Dermis microvascular lymphatic vessel endothelial cell (primary cell): ENCODE measurements at regions not wholly inside any gene's neighbourhood (a gene's known extent, or its start where the extent isn't known, plus 50 kb on each side); places are given as distances from the start of the nearest gene placed in this dataset.
"Not testable (repeated sequence)": the region's sequence is repeated elsewhere in the genome, so short reads cannot be mapped to it uniquely, and the experiment has no call there.

Experiments used
- DNase-seq, 2 donors: peaks; one replicate each; pipeline versions ENCODE4 v3.0.0 to v3.0.0-alpha.2; 2010; ENCODE audit warnings: low read depth in 2 of 2

- not testable (repeated sequence) for DNase-seq
Observed at GRCh38 chr12:124218650-124219049, 76.2 kb upstream of the RFLNA start.

DNA sequence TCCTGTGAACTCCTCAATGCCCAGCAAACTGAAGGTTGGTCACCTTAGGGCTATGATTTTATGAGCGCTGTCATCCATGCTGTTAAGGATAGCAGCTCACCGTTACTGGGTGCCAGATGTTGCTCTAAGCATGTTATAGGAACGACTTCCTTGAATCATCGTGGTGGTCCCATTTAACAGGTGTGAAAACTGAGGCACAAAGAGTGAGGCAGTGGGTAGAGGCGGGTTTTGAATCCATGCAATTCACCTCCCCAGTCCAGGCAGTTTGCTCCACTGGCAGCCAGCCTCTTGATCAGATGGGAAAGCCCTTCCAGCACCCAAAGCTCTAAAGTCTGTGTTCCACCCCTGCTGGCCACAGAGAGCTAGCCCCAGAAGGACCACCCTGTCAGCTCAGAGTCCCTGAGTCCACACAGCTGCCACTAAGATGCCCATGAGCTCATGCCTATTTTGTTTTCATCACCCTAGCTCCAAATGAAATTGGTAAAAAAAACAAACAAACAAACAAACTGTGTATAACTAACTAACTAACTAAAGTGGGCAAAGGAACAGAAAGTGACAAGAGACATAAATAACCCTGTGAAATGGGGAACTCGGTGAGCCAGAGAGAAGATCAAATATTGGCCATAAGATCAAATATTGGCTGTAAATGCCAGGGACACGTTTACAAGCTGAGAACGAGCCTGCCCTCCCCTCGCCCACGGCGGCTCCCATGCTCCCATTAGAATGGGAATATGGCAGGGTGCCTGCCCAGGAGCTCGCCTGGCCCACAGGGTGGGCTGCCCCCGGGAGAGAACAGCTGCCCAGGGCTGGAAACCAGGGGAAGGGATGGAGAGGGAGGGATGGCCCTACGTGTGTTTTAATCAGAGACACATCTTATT, 72.3 kb upstream of the RFLNA start:
- DNase-seq: no peak

DNA sequence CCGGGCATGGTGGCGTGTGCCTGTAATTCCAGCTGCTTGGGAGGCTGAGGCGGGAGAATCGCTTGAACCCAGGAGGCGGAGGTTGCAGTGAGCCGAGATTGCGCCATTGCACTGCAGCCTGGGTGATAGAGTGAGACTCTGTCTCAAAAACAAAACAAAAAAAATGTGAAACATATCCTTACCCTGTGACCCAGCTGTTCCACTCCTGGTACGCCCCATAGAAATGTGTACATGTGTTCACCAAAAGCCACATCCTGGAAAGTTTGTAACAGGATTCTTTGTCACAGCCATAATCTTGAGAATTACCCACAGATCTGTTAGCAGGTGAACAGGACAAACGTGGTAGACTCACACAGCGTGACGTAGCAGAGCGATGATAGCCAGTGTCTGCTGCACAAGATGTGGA, 71.2 kb upstream of the RFLNA start:
- not testable (repeated sequence) for DNase-seq

- DNase-seq: no peak
Observed at GRCh38 chr12:124224535-124225110, 70.3 kb upstream of the RFLNA start.

- no peak for DNase-seq
Observed at GRCh38 chr12:124225730-124226129, 69.2 kb upstream of the RFLNA start.

DNA sequence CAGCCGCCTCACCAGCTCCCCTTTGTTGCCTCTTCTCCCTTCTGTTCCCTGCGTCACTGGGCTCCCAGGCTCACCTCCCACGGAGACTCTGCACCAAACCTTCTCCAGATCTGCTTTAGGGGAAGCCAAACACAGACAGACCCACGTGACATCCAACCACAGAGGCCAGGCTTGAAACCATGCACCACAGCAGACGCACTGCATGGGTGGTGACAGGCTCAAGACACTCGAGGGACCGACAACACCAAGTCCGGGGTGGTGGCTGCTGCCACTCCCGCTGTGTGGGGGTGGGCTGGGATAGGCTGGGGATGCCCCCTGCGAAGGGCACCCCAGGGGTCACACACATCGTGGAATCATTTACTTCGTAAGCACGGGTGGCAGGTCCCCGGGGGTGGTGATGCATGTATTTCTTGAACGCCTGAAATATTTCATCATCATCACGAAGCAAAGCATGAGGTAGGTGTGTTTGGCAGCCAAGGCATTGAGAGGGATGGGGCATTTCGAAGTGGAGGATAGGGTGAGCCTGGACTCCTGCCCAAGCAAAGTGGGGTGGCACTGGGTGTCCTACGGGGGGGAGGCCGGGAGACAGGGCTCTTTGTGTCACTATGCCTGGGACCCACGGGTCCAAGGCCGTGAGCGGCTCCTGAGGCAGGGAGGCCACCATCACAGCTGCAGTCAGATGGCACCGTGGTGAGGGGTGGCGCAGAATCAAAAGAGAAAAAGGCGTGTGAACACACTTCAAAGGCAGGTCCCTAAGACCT, 66.8 kb upstream of the RFLNA start:
- DNase-seq: no peak

DNA sequence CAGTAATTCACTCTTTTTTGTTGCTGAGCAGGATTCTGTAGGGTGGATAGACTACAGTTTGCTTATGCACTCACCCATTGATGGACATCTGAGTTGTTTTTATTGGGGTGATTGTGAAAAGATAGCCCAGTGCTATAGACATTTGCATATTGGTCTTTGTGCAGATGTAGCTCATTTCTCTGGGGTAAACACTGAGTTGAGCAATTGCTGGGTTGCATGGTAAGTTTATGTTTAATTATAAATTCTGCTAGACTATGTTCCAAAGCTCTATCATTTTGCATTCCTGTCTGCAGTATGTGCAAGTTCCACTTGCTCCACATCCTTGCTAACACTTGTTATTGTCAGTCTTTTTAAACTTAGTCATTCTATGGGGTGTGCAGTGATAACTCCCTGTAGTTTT, 65.4 kb upstream of the RFLNA start:
- no peak for DNase-seq

- no peak for DNase-seq
Observed at GRCh38 chr12:124230117-124230757, 64.7 kb upstream of the RFLNA start.

- DNase-seq: no peak
Observed at GRCh38 chr12:124230789-124231188, 64.1 kb upstream of the RFLNA start.

- no peak for DNase-seq
Observed at GRCh38 chr12:124231980-124232653, 62.8 kb upstream of the RFLNA start.

GRCh38 chr12:124232654-124232987, 62.3 kb upstream of the RFLNA start:
- DNase-seq: no peak

DNA sequence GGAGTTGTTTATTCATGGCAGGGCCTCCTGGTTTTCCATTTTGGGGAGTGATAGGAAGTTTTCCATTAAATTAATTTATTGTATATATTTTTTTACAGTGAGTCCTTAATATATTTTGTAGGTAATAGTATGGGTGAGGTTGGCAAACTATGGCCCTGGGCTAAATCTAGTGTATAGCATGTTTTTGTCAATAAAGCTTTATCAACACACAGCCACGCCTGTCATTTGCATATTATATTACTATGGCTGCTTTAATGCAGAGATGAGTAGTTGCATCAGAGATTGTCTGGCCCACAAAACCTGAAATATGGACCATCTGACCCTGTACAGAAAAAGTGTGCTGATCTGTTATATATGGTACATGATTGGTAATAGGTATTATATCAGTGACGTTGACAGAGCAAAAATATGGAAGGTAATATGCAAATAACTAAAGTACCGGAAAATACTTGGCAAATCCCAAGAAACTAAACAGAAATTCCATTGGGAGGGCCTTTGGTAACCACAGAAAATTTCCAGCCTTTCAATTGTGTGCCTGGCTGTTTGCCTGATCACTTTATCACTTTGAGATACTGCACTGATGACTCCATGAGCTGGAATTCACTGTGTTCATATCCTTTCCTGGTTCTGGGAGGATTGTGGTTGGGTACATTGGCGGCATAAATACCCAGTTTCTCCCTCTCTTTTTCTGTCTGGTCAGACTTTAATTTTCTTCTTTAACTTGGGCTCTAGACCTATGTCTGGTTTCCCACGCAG, 61.7 kb upstream of the RFLNA start:
- DNase-seq: no peak

DNA sequence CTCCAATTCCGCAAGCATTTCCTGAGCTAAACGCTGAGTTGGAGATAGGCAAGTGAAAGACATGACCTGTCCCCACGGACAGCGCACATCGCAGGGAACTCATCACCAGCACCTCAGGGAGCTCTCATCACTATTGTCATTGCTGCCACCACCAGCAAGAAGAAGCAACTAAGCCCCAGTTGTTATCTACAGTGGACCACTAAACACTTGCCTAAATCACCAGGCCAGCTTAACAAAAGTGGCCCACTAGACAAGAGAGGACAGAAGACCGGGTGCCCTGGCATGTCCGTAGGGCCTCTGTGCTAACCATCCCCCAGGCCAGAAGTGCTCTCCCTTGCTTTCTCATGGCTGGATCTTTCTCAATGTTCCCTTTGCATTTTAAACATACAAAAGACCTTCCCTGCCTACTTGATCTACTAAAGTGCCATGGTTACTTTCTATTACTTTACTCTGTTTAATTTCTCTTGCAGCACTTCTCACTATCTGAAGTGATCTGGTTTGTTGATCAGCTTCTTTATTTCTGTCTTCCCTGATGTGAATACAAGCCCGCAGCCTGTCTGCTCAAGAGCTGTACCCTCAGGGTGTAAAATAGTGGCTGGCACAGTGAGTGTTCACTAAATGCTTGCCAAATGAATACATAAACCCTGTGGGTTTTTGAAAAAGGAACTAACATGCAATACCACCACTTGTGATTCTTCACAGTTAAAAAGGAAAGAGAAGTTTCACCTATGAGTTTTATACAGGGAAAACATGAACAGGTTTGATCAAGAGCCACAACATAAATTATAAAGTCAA, 60.9 kb upstream of the RFLNA start:
- DNase-seq: no peak

DNA sequence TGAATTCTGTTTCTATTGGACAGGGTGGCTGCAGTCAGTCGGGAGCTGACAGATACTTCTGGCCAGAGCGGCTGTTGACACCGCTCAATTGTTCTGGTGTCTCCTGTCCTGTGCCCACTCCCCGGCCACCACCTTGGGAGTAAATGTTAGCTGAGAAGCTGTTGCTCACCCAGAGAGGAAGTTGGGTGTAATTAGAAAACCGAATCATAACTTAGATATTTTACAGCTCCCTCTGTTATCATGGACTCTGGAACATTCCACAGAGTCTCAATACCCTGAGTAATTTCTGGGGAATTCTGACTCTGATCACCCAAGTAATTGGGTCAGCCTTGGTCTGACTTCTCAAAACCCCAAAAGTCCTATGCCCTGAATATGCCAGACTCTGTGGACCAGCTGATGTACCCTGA, 58.3 kb upstream of the RFLNA start:
- no peak for DNase-seq

GRCh38 chr12:124238886-124239285, 56.0 kb upstream of the RFLNA start:
- DNase-seq: no peak

GRCh38 chr12:124240493-124240892, 54.4 kb upstream of the RFLNA start:
- DNase-seq: peak in 1 of 2 donors; percentile 2

DNA sequence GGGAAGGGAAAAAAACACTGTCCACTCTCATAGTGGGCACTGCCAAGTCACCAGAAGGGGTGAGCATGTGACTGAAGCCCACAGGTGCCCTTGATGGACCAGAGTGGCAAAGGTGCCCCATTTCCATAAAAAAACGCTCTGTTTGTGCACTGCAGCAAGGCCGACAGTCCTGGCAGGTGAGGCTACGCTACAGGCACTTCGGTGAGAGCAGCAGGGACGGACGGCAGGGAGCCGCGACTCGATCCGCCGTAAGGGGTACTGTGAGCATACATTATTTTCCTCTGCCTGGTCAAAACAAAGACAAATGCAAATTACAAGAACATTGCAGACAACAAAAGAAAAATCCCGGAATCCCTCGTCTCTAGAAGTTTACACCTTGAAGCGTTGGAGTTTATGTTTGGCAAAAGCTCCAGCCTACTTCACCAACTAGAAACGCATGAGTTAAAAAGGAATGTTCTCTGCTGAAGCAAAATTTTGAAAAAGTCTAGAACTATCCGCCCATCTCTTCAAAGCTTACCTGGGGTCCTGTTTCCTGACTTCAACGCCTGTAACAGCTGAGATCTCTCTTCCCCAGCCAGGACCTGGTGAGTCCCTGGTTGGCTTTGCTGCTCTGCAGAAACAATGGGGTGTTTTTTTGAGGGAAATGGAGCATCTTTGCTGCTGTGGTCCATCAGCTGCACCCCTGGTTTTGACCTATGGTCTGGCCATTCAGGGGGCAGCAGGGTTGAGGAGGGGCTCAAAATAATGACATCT, 52.9 kb upstream of the RFLNA start:
- DNase-seq: no peak

DNA sequence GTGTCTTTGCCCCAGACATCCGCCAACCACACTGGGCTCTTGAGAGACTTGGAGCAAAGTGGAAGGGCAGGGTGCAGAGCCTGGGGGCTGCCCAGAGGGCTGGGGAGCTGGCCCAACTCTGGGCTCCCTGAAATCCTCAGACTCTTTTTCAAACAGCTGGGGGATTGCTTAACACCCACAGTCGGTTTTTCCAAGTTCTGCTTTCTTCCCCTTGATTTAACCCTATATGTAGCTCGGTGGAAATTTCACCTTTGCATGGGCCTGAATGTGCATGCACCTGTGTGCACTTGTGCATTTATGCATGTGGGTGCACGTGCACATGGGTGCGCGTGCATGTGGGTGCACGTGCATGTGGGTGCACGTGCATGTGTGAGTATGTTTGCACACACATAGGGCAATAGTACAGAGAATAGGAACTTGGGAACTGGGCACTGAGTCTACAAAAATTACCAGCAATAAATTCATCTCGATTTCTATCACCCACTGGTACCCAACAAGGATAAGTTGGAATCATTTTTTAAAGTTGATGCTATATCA, 52.3 kb upstream of the RFLNA start:
- DNase-seq: no peak

GRCh38 chr12:124243936-124244335, 51.0 kb upstream of the RFLNA start:
- no peak for DNase-seq
